Panc1 (cell line): ENCODE measurements at regions not wholly inside any gene's neighbourhood (a gene's known extent, or its start where the extent isn't known, plus 50 kb on each side); places are given as distances from the start of the nearest gene placed in this dataset.

Source experiments
- ATAC-seq: fragments of 200-7000 bp; cut with Tn5 transposase; 2 replicates; pipeline ENCODE4 v1.9.1; 2020; ENCODE audit warnings: mild to moderate bottlenecking, moderate library complexity
- BruUV-seq: library from RNA; stranded (reverse); fragments of 400-500 nt; replicated peaks from 2 replicates; lab custom pipeline; 2021; lab: Mats Ljungman, UMichigan
- CTCF ChIA-PET: fragments of 300-600 bp; sonication (Branson Sonifier 250); formaldehyde crosslinking; loops from one replicate; lab custom pipeline; 2022; ENCODE audit warnings: antibody characterized with exemption; lab: Charles Lee
- POLR2A ChIA-PET: fragments of 300-600 bp; sonication (Branson Sonifier 250); formaldehyde crosslinking; loops from one replicate; lab custom pipeline; 2022; ENCODE audit warnings: antibody characterized with exemption; lab: Charles Lee
- DNase-seq: peaks from one replicate; pipeline ENCODE4 v3.0.0-alpha.2; 2010; ENCODE audit warnings: low read depth, low spot score
- H3K27ac ChIP-seq: 2 replicates; pipeline ENCODE4 v1.5.1; 2011; ENCODE audit warnings: mild to moderate bottlenecking, low read length, inconsistent platforms
- H3K27me3 ChIP-seq: fragments of 200-500 bp; sonication (Bioruptor generic); 2 replicates; pipeline ENCODE4 v1.6.0; 2014; ENCODE audit warnings: low read length, inconsistent platforms; ENCODE audit not compliant: control insufficient read depth, insufficient read depth
- H3K36me3 ChIP-seq: fragments of 200-500 bp; sonication (Bioruptor generic); 2 replicates; pipeline ENCODE4 v1.5.1; 2014; ENCODE audit warnings: inconsistent platforms, mild to moderate bottlenecking, low read length, moderate library complexity; ENCODE audit not compliant: control insufficient read depth, insufficient read depth
- H3K4me1 ChIP-seq: 2 replicates; pipeline ENCODE4 v1.5.1; 2011; ENCODE audit warnings: inconsistent platforms, mild to moderate bottlenecking, low read length, moderate library complexity; ENCODE audit not compliant: control insufficient read depth, insufficient read depth
- H3K4me3 ChIP-seq, 2 experiments: 2 replicates each; pipeline ENCODE4 v1.5.1; 2011 to 2012; ENCODE audit warnings: low read depth in 2 of 2, low read length in 2 of 2, mild to moderate bottlenecking in 2 of 2, inconsistent platforms in 1 of 2, moderate library complexity in 1 of 2
- H3K9me3 ChIP-seq: fragments of 200-500 bp; sonication (Bioruptor generic); 2 replicates; pipeline ENCODE4 v1.5.1; 2014; ENCODE audit warnings: low read depth, mild to moderate bottlenecking, inconsistent platforms, low read length, moderate library complexity; ENCODE audit not compliant: control insufficient read depth, insufficient read depth
- POLR2AphosphoS5 ChIP-seq: IDR thresholded peaks from 2 replicates; pipeline ENCODE4 v1.6.1; 2012; ENCODE audit warnings: mild to moderate bottlenecking, low read depth, low read length, moderate library complexity
- SIN3A ChIP-seq: IDR thresholded peaks from 2 replicates; pipeline ENCODE4 v1.6.1; 2012; ENCODE audit warnings: low read depth, mild to moderate bottlenecking, low read length, moderate library complexity, borderline replicate concordance; ENCODE audit not compliant: insufficient read depth
- TCF7L2 ChIP-seq: IDR thresholded peaks from 2 replicates; pipeline ENCODE4 v1.6.1; 2011; ENCODE audit warnings: mild to moderate bottlenecking, low read depth, low read length, inconsistent platforms
- in situ Hi-C: cut with HindIII; loops from 2 replicates; pipeline ENCODE4 v1.10.0; 2016; ENCODE audit warnings: low sequenced_read_pairs, low pct_unique_long_range_greater_than_20kb
- intact Hi-C: fragments of 100-400 bp; cut with micrococcal nuclease; formaldehyde crosslinking; loops from one replicate; pipeline ENCODE4 v1.10.0; 2022; ENCODE audit not compliant: unreplicated experiment
- TF ChIP-seq, protein P1 (sequence below): fragments of 450-650 bp; IDR thresholded peaks from 2 replicates; pipeline ENCODE4 v1.5.1; 2017; ENCODE audit warnings: mild to moderate bottlenecking
- TF ChIP-seq, protein P2 (sequence below), 2 experiments: IDR thresholded peaks; 2 replicates each; pipeline ENCODE4 v1.6.1; 2011 to 2012; ENCODE audit warnings: low read depth in 2 of 2, control low read depth in 1 of 2, low read length in 1 of 2, mild to moderate bottlenecking in 1 of 2, moderate library complexity in 1 of 2; ENCODE audit not compliant: insufficient read depth in 1 of 2

DNA sequence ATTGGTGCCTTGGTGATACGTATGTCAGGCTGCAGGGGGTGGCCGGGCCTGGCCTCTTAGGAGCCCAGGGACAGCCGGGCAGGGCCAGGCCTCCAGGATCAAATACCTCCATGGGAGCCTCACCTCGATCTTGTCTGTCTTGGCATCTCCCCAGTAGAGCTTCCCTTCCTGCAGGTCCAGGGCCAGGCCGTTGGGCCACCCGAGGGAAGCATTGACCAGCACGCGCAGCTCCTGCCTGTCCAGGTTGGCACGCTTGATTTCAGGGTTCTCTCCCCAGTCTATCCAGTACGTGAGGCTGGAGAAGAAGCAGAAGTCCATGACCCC is 137.7 kb downstream of the CRYBB2 start:
- no peaks in the 10 kb centered on the region; the same call in 1 of the 2 replicates for H3K4me1 ChIP-seq
- H3K4me3 ChIP-seq = no peak overlapping the region
- no peak for ATAC-seq
- no peaks in the 10 kb centered on the region for H3K9me3 ChIP-seq
- TF ChIP-seq TCF7L2 (no peak), SIN3A (no peak), POLR2AphosphoS5 (no peak)
- TF ChIP-seq, protein P1, sequence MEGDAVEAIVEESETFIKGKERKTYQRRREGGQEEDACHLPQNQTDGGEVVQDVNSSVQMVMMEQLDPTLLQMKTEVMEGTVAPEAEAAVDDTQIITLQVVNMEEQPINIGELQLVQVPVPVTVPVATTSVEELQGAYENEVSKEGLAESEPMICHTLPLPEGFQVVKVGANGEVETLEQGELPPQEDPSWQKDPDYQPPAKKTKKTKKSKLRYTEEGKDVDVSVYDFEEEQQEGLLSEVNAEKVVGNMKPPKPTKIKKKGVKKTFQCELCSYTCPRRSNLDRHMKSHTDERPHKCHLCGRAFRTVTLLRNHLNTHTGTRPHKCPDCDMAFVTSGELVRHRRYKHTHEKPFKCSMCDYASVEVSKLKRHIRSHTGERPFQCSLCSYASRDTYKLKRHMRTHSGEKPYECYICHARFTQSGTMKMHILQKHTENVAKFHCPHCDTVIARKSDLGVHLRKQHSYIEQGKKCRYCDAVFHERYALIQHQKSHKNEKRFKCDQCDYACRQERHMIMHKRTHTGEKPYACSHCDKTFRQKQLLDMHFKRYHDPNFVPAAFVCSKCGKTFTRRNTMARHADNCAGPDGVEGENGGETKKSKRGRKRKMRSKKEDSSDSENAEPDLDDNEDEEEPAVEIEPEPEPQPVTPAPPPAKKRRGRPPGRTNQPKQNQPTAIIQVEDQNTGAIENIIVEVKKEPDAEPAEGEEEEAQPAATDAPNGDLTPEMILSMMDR = no peak
- TF ChIP-seq, protein P2, sequence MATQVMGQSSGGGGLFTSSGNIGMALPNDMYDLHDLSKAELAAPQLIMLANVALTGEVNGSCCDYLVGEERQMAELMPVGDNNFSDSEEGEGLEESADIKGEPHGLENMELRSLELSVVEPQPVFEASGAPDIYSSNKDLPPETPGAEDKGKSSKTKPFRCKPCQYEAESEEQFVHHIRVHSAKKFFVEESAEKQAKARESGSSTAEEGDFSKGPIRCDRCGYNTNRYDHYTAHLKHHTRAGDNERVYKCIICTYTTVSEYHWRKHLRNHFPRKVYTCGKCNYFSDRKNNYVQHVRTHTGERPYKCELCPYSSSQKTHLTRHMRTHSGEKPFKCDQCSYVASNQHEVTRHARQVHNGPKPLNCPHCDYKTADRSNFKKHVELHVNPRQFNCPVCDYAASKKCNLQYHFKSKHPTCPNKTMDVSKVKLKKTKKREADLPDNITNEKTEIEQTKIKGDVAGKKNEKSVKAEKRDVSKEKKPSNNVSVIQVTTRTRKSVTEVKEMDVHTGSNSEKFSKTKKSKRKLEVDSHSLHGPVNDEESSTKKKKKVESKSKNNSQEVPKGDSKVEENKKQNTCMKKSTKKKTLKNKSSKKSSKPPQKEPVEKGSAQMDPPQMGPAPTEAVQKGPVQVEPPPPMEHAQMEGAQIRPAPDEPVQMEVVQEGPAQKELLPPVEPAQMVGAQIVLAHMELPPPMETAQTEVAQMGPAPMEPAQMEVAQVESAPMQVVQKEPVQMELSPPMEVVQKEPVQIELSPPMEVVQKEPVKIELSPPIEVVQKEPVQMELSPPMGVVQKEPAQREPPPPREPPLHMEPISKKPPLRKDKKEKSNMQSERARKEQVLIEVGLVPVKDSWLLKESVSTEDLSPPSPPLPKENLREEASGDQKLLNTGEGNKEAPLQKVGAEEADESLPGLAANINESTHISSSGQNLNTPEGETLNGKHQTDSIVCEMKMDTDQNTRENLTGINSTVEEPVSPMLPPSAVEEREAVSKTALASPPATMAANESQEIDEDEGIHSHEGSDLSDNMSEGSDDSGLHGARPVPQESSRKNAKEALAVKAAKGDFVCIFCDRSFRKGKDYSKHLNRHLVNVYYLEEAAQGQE (IDR thresholded peaks at IDR 0.05; ENCODE audit: insufficient read depth in 1 of 2, low read depth in 2 of 2, low read length in 1 of 2) = no peak
- CTCF ChIA-PET = no interaction called here
- intact Hi-C loops (no loop called here), in situ Hi-C loops (no loop called here)
- POLR2A ChIA-PET = no interaction called here
- H3K36me3 ChIP-seq = no peaks in the 10 kb centered on the region
- H3K27ac ChIP-seq = no peak overlapping the region
- no TSS peak for BruUV-seq
- H3K27me3 ChIP-seq = no peaks in the 10 kb centered on the region
- no peak for DNase-seq

DNA sequence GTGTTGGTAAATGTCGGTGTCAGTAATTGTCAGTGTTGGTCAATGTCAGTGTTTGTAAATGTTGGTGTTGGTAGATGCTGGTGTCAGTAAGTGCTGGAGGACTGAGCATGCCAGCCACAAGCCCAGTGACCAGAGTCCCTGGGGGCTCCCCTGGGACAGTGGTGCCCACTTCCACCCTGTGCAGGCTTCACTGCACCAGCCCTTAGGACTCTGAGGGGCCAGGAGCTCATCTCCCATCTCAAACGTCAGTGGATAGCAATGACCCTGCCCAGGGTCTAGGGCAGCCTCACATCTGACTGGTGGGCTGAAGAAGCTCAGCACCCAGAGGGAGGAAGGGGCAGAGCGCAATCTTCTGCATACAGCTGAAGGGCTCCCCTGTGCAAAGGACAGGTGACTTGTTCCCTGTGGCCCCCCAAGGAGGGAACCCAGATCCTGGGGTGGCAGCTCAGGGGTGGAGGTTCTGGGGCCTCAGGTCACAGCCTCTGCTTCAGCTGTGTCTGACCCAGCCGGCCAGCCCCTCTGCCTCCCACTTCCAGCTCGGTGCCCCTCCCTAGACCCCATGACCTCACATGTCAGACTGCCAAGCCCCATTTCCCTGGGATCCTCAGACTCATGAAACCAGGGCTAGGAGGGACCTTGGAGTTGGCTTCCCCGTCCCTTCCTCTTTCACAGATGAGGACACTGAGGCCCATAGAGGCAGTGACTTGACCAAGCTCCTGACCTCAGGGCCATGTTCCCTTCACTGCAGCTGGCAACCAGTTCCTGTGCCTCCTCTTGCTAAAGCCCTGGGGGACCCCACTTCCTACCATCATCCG is 138.4 kb downstream of the CRYBB2 start:
- ChIA-PET CTCF (no interaction called here), POLR2A (no interaction called here)
- no peaks in the 10 kb centered on the region for H3K9me3 ChIP-seq
- BruUV-seq = no TSS peak
- no peaks in the 10 kb centered on the region for H3K36me3 ChIP-seq
- no peak for TF ChIP-seq POLR2AphosphoS5
- TF ChIP-seq, protein P1 = no peak
- TF ChIP-seq, protein P2 (IDR thresholded peaks at IDR 0.05; ENCODE audit: insufficient read depth in 1 of 2, low read depth in 2 of 2, low read length in 1 of 2) = no peak
- TF ChIP-seq TCF7L2 = no peak
- no peak for TF ChIP-seq SIN3A
- no peak for ATAC-seq
- H3K27ac ChIP-seq = no peak overlapping the region
- intact Hi-C loops = no loop called here
- H3K4me1 ChIP-seq = peaks cover 7% of the 10 kb centered on the region; the same call in 1 of the 2 replicates
- no peak overlapping the region for H3K4me3 ChIP-seq
- in situ Hi-C loops = no loop called here
- H3K27me3 ChIP-seq = no peaks in the 10 kb centered on the region
- DNase-seq = no peak
